GM12873 (cell line): ENCODE measurements at regions not wholly inside any gene's neighbourhood (a gene's known extent, or its start where the extent isn't known, plus 50 kb on each side); places are given as distances from the start of the nearest gene placed in this dataset.

ENCODE experiments used
- TF ChIP-seq, protein P1 (sequence below): IDR thresholded peaks from 2 replicates; pipeline ENCODE4 v1.5.1; 2012; ENCODE audit warnings: low read depth, mild to moderate bottlenecking, moderate library complexity, low read length, control low read depth; ENCODE audit not compliant: insufficient read depth; ENCODE audit errors: missing control alignments

GRCh38 chr11:26087120-26087935 lies 244.6 kb upstream of the ANO3 start:
- TF ChIP-seq, protein P1, sequence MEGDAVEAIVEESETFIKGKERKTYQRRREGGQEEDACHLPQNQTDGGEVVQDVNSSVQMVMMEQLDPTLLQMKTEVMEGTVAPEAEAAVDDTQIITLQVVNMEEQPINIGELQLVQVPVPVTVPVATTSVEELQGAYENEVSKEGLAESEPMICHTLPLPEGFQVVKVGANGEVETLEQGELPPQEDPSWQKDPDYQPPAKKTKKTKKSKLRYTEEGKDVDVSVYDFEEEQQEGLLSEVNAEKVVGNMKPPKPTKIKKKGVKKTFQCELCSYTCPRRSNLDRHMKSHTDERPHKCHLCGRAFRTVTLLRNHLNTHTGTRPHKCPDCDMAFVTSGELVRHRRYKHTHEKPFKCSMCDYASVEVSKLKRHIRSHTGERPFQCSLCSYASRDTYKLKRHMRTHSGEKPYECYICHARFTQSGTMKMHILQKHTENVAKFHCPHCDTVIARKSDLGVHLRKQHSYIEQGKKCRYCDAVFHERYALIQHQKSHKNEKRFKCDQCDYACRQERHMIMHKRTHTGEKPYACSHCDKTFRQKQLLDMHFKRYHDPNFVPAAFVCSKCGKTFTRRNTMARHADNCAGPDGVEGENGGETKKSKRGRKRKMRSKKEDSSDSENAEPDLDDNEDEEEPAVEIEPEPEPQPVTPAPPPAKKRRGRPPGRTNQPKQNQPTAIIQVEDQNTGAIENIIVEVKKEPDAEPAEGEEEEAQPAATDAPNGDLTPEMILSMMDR = no peak

- TF ChIP-seq, protein P1 = no peak
These were observed 243.5 kb upstream of the ANO3 start for GRCh38 chr11:26088391-26088790.

DNA sequence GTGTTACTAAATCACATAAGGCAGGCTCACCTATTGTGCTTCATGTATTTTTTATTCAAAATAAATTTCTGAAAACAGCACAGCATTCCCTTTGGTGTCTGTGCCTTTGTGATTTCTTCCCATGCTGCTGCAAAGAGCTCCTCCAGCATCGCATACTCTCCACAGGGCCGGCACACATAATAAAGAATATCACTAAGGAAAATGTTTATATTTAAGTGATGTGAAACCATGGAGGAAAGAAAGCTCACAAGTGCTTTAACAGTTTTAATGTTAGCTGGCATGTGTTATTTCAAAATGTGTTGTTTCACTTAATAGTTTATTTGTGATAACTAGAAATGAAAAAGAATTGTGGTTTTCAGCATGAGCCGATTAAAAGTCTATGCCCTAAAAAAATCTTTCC lies 241.3 kb upstream of the ANO3 start:
- TF ChIP-seq, protein P1 = no peak

DNA sequence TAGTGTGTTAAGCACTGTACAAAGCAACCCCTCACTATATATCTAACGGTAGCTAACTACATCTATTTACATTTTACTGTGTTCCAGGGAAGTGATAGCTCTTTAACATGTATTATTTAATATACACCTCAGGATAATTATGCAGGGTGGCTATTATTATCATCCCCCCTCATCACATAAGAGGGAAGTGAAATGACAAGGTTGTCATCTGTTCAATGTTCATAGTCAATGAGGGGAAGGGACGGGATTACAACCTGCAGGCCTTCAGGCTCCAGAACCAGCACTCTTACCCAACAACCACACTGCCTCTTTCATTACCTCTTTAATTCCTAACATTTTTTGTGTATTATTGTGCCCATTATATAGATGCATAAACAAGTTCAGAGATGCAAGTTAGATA lies 238.7 kb upstream of the ANO3 start:
- TF ChIP-seq, protein P1 = no peak

DNA sequence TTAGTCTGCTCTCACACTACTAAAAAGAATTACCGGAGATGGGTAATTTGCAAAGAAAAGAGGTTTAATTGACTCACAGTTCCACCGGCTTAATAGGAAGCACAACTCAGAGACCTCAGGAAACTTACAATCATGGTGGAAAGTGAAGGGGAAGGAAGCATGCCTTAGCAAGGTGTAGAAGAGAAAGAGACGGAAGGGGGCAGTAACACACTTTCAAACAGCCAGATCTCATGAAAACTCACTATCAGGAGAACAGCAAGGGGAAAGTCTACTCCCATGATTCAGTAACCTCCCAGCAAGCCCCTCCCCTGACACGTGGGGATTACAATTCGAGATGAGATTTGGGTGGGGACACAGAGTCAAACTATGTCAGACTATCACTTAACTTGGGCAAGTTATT lies 236.6 kb upstream of the ANO3 start:
- TF ChIP-seq, protein P1 = no peak

- TF ChIP-seq, protein P1 = no peak
These were observed 235.5 kb upstream of the ANO3 start for GRCh38 chr11:26096451-26096850.

GRCh38 chr11:26102325-26102724 lies 229.6 kb upstream of the ANO3 start:
- TF ChIP-seq, protein P1 = no peak
